Pancreas (tissue), 10 donors: ENCODE measurements at regions not wholly inside any gene's neighbourhood (a gene's known extent, or its start where the extent isn't known, plus 50 kb on each side); places are given as distances from the start of the nearest gene placed in this dataset.

Source experiments
- ATAC-seq, 4 donors: fragments of 200-7000 bp; cut with Tn5 transposase; one replicate each; pipeline versions ENCODE4 v1.8.0 to v1.9.1; 2020; ENCODE audit warnings: mild to moderate bottlenecking in 4 of 4, moderate library complexity in 4 of 4
- DNase-seq, 6 donors: peaks; one replicate each; pipeline ENCODE4 v3.0.0-alpha.2; 2020
- FAIRE-seq: peaks from 2 replicates; lab custom pipeline; 2012; peaks lifted over from hg19 to GRCh38; lab: Jason Lieb, UNC
- H3K27ac ChIP-seq, 4 donors: fragments of 200-600 bp; sonication (generic); 1 replicate in 3 of 4; 2 replicates in 1 of 4; pipeline versions ENCODE4 v1.5.0 to v1.8.0; 2020
- H3K27me3 ChIP-seq, 4 donors: fragments of 200-600 bp; one replicate each; pipeline ENCODE4 v1.8.0; 2021
- H3K36me3 ChIP-seq, 3 donors: fragments of 200-600 bp; sonication (generic) in 1 of 3; one replicate each; pipeline versions ENCODE4 v1.5.0 to v1.8.0; 2020 to 2021
- H3K4me1 ChIP-seq, 3 donors: fragments of 200-600 bp; one replicate each; pipeline ENCODE4 v1.8.0; 2021
- H3K4me3 ChIP-seq, 4 donors: fragments of 200-600 bp; sonication (generic) in 2 of 4; one replicate each; pipeline versions ENCODE4 v1.5.0 to v1.8.0; 2020 to 2021
- H3K9me3 ChIP-seq, 4 donors: fragments of 200-600 bp; one replicate each; pipeline ENCODE4 v1.8.0; 2021
- WGBS, 2 donors: extraction: QIAGEN DNeasy Blood & Tissue Kit; methylation state at CpG; one replicate each; pipeline ENCODE4 v1.1.7; 2013; 5-methylcytosine and 5-hydroxymethylcytosine counted together
- intact Hi-C, 3 donors: fragments of 100-400 bp; cut with DNase I; formaldehyde crosslinking; loops; one replicate each; pipeline versions ENCODE4 v1.11.1 to v1.14.2; 2022
- TF ChIP-seq, protein P1 (sequence below), 4 donors: fragments of 200-600 bp; sonication (generic) in 3 of 4; IDR thresholded peaks; one replicate each; pipeline versions ENCODE4 v1.5.0 to v1.8.0; 2021; ENCODE audit warnings: antibody characterized with exemption in 4 of 4
- donor health status: healthy with polysubstance abuse.
- donor health status: DM: no; HTN: no; CAD: no; lungs with moderate emphysema.
- donor health status: DM: no; HTN: no; CAD: no.
- donor health status: control.
- donor health status: control.
- donor health status: Bipolar disorder and iron deficiency.
- donor health status: DM: yes; HTN: yes; CAD: no.
- donor health status: DM: no; HTN: no; CAD: no.
- donor health status: DM: no; HTN: no; CAD: no.
- donor health status: DM: yes; HTN: yes; CAD: no.

DNA sequence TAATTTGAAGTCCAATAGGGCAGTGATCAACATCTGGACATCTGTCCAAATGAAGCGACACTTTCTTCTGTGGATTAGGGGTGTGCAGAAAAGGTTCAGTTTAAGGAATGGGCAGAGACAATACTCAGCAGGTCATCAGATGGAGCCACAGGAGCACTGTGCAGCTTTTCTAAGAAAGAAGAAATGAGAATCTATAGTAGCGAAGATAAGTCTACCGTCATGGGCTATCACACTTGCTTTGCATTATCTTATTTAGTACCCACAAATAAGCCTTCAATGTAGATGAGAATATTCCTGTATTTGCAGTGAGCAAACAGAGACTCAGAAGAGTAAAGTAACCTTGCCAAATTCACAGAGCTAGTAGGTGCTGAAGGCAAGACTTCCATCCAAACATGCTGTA lies 412.0 kb upstream of the GOT2 start:
- ATAC-seq, result no peak

DNA sequence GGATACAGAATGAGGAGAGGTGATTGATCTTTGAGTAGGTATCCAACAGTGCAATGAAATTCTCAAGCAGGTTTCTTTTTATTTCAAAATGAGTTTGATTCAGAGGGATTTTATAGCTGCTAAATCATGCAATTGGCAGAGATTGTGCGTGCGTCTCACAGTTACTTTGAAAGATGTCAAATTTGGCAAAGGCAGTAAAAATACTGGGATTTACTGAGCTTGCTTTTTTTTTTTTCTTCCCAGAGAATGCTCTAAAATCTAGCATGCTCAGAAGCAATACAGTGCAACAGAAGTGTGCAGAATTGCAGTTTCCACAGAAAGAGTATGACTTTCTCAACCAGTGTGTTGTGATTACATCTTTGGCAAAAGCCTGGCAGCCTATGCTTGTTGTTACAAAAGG lies 410.7 kb upstream of the GOT2 start:
- H3K36me3 ChIP-seq, result no peaks in the 10 kb centered on the region
- H3K4me1 ChIP-seq, result no peaks in the 10 kb centered on the region
- TF ChIP-seq, protein P1, sequence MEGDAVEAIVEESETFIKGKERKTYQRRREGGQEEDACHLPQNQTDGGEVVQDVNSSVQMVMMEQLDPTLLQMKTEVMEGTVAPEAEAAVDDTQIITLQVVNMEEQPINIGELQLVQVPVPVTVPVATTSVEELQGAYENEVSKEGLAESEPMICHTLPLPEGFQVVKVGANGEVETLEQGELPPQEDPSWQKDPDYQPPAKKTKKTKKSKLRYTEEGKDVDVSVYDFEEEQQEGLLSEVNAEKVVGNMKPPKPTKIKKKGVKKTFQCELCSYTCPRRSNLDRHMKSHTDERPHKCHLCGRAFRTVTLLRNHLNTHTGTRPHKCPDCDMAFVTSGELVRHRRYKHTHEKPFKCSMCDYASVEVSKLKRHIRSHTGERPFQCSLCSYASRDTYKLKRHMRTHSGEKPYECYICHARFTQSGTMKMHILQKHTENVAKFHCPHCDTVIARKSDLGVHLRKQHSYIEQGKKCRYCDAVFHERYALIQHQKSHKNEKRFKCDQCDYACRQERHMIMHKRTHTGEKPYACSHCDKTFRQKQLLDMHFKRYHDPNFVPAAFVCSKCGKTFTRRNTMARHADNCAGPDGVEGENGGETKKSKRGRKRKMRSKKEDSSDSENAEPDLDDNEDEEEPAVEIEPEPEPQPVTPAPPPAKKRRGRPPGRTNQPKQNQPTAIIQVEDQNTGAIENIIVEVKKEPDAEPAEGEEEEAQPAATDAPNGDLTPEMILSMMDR (IDR thresholded peaks at IDR 0.05), result no peak
- intact Hi-C loops, result no loop called here
- H3K27me3 ChIP-seq, result no peaks in the 10 kb centered on the region
- no peak overlapping the region for H3K4me3 ChIP-seq
- WGBS, 2 donors, result 71 to 82% methylated on average over 2 of the region's 2 CpGs
- FAIRE-seq, result no peak
- H3K9me3 ChIP-seq, result no peaks in the 10 kb centered on the region
- no peak overlapping the region for H3K27ac ChIP-seq
- no peak for ATAC-seq
- DNase-seq, result no peak

More for the DNA sequence above, 412.0 kb upstream of the GOT2 start:
- no peak for FAIRE-seq
- TF ChIP-seq, protein P1 (IDR thresholded peaks at IDR 0.05), result no peak
- H3K9me3 ChIP-seq, result no peaks in the 10 kb centered on the region
- H3K27ac ChIP-seq, result no peak overlapping the region
- H3K36me3 ChIP-seq, result no peaks in the 10 kb centered on the region
- H3K4me3 ChIP-seq, result no peak overlapping the region
- H3K27me3 ChIP-seq, result no peaks in the 10 kb centered on the region
- H3K4me1 ChIP-seq, result no peaks in the 10 kb centered on the region
- 79 to 85% methylated on average over 3 of the region's 3 CpGs for WGBS, 2 donors
- intact Hi-C loops, result no loop called here
- no peak for DNase-seq

DNA sequence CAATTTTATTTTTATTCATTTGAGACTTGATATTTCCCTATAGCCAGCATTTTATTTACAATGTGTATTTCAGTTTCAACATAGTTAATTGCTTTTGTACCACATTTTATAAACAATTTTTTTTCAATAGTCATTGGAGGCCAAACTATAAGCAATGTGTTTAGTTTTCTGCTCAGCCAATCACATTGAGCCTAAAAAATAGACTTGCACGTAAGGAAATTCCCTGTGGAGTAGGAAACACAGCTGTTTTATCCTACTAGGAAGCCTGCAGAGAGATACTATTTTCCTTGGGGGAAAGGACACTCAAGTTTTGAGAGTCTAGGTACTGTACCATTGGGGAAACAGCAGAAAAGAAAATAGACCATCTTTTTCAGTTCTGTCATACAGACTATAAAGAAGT lies 410.2 kb upstream of the GOT2 start:
- TF ChIP-seq, protein P1 (IDR thresholded peaks at IDR 0.05), result no peak
- ATAC-seq, result no peak
- no peak for FAIRE-seq
- DNase-seq, result no peak
- H3K9me3 ChIP-seq, result no peaks in the 10 kb centered on the region
- no peak overlapping the region for H3K4me3 ChIP-seq
- H3K27ac ChIP-seq, result no peak overlapping the region
- no peaks in the 10 kb centered on the region for H3K4me1 ChIP-seq
- intact Hi-C loops, result no loop called here
- 31 to 51% methylated on average over 1 of the region's 1 CpG for WGBS, 2 donors
- no peaks in the 10 kb centered on the region for H3K36me3 ChIP-seq
- no peaks in the 10 kb centered on the region for H3K27me3 ChIP-seq

DNA sequence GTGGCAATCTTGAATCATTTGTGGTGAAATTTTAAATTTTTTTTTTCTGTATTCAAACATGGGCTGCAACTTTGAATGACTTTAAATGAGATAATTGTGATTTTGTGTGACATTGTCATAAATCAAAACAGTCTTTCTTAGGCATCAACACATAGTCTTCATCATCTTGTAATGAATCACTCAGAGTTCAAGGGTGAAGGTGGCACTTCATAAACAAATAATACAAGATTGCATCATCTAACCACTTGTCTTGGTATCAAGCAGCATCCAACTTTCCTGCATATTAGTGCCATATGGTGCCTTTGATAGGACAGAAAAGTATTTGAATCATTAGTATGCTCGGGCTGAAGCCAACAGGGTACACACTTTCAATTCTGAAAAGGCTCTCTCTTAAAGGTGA lies 392.4 kb upstream of the GOT2 start:
- DNase-seq, result no peak
- WGBS, 2 donors, result 45 to 49% methylated on average over 1 of the region's 1 CpG
- H3K36me3 ChIP-seq, result no peaks in the 10 kb centered on the region
- no peak overlapping the region for H3K4me3 ChIP-seq
- H3K9me3 ChIP-seq, result no peaks in the 10 kb centered on the region
- intact Hi-C loops, result no loop called here
- no peaks in the 10 kb centered on the region for H3K27me3 ChIP-seq
- TF ChIP-seq, protein P1 (IDR thresholded peaks at IDR 0.05), result no peak
- H3K27ac ChIP-seq, result no peak overlapping the region
- no peak for ATAC-seq
- FAIRE-seq, result no peak
- no peaks in the 10 kb centered on the region for H3K4me1 ChIP-seq

DNA sequence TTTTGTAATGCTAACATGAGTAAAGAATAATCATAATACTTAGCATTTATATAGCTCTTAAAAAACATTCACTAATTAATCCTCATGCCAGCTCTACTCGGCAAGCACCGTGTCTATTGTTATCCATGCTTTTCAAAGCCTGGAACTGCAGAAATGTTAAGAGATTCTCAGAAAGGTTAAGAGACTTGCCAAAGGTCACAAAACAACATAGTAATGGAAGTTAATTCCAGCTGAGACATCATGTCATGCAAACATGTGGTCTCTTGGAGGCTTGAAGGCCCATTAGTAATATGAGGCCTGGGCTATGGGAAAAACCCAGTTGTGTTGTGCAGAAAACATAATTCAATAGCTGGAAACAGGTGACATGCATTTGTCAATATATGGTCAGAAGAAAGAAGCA lies 389.9 kb upstream of the GOT2 start:
- no peaks in the 10 kb centered on the region for H3K9me3 ChIP-seq
- no peaks in the 10 kb centered on the region for H3K4me1 ChIP-seq
- H3K4me3 ChIP-seq, result no peak overlapping the region
- intact Hi-C loops, result no loop called here
- no peak for FAIRE-seq
- 40 to 41% methylated on average over 2 of the region's 2 CpGs for WGBS, 2 donors
- TF ChIP-seq, protein P1 (IDR thresholded peaks at IDR 0.05), result no peak
- no peaks in the 10 kb centered on the region for H3K36me3 ChIP-seq
- no peak for DNase-seq
- no peaks in the 10 kb centered on the region for H3K27me3 ChIP-seq
- no peak for ATAC-seq
- H3K27ac ChIP-seq, result no peak overlapping the region
